ENCODE measurements at regions not wholly inside any gene's neighbourhood (a gene's known extent, or its start where the extent isn't known, plus 50 kb on each side); places are given as distances from the start of the nearest gene placed in this dataset.
"Not testable (repeated sequence)": the region's sequence is repeated elsewhere in the genome, so short reads cannot be mapped to it uniquely, and the experiment has no call there.

DNA sequence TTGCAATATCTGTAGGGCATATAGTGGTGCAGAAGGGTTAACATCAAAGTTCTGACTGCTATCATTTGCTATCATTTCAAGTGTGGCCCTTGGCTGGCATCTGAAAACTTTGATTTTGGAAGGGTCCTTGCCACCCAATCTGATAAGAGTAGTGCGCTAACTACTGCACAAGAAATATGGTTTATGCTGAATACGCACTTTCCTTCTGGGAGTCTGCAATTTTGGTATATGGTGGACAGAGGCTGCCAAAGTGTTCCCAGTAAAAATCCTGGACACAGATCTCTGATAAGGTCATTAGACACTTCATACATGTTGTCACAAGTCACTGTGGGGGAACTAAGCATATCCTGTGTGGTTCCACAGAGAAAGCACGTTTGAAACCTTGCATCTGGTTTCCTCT is 461.6 kb upstream of the CDH11 start:
- DNase-seq = no peak

DNA sequence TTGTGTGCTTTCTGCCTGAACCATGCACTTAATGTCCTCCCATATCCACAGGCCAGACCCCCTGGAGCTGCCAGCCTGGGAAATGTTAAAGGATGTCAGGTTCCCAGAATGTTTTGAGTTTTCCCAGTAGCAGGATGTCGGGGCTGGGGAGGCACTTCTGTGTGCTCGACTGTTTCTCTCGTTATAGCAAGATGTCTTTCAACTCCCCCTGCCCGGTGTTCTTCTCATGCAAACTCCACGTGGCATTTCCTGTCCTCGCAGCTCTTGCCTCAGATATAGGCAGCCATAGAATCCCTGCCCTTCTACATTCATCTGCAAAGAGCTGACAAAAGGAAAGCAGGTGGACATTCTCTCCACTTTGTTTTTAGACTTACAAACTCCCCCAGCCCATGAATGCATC is 457.2 kb upstream of the CDH11 start:
- no peak for DNase-seq

DNA sequence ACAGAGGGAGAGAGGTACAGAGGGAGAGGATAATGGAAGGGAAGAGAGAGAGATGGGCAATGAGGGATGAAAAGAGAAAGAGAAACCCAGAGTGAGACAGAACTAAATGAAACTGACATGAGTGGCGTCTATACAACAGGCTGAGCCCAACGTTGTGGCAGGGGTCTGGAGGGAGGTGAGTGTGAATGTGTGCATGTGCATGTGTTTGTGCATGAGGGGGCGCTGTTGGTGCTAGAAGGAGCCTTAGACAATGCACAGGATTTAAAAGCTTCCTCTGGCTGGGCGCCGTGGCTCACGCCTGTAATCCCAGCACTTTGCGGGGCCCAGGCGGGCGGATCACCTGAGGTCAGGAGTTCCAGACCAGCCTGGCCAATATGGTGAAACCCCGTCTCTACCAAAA is 454.8 kb upstream of the CDH11 start:
- no peak for DNase-seq

DNA sequence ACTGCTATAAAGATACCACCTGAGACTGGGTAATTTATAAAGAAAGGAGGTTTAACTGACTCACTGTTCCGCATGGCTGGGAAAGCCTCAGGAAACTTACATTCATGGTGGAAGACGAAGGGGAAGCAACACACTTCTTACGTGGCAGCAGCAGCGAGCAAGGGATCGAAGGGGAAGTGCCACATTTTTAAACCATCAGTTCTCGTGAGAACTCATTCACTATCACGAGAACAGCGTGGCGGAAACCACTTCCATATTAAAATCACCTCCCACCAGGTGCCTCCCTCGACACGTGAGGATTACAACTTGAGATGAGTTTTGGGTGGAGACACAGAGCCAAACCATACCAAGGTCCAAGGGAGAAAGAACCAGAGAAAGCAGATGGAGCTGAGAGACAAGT is 454.3 kb upstream of the CDH11 start:
- DNase-seq = no peak

DNA sequence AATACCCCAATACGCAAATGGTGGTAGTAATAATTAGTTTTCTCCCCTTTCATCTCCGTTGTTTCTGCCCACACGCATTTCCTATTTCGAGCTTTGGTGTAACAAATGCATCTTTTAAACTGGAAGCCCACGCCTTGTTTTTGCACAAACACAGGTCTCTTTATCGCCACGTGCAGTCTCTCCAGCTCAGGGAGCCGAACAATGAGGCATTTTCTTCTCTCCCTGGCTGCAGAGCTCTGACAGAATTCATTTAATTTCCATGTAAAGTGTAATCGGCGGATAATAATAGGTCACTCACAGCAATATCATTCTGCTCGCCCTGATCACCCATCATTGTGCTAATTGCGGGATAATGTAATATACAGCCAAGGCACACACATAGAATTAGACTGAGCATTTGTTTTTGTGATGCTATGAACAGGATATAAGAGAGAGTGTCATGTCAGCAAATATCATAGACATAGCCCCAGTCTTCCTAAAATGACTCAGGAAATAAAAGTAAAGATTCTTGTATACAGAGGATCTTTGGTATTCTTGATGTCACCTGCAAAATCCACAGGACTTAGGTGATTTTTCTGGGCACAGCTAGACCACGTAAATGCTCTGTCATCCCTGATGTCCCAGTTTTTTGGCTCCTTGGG is 452.6 kb upstream of the CDH11 start:
- no peak for DNase-seq

DNA sequence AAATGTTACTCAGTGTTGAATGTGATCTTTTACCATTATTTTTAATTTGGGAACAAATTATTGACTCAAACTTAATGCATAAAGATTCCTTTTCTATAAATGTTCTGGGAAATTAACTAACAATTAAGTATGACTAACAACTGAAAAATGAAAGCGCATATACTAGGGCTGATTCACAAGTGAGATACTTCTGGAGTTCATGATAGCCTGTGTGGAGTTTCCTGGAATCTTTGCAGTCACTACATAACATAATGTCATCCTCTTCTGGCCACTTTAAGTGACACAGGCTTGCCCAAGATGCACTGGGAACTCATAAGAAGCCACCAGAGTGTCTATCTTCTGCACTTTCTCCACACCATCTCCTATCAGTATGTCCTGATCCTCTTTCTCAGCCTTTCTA is 450.3 kb upstream of the CDH11 start:
- DNase-seq = peak; percentile 38

DNA sequence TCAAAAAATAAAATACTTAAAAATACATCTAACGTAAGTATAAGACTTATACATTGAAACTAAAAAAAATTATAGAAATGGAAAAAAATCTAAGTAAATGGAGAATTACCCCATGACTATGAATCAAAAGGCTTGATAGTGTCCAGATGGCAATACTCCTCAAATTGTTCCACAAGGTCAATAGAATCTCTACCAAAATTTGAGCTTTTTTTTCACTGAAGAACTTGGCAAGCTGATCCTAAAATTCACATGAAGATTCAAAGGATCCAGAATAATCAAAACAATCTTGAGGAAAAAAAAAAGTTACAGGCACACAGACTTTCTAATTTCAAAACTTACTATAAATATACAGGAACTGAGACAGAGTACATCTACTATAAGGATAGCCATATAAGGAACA is 448.4 kb upstream of the CDH11 start:
- DNase-seq = no peak

DNA sequence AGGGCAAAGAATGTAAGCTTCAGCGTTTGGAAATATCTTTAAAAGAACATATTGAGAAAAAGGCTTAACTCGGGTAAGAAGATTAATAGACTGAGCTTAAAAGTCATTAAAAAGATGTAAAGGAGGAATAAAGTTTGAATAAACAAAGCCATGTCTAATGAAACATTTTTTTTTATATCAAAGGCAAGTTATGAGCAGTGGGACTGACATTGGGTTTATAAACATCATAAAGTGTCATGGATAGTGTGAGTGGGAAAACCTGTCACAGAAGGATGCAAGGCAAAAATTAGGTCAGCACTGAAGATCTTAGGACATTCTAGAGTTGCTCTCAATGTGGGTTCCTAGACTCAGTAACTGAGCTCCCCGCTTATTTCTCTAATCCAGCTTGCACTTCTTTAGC is 438.0 kb upstream of the CDH11 start:
- no peak for DNase-seq

DNA sequence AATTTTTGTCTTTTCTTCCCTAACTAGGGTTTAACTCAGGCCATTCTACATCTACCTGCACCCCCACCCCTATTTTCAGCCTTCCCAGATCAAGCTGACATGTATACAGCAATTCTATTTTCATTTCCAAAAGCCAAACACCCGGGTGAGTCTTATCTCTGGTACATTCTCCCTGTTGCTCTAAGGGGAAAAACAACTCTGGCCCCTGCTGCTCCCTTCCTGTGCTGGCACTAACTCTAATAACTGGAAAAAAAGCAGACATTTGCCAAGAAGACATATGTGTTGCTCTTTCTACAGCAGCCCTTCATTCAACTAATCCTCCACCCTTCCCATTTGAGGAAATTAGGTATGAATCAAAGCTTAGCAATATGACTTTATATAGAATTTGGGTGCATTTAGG is 427.8 kb upstream of the CDH11 start:
- DNase-seq = not testable (repeated sequence)

DNA sequence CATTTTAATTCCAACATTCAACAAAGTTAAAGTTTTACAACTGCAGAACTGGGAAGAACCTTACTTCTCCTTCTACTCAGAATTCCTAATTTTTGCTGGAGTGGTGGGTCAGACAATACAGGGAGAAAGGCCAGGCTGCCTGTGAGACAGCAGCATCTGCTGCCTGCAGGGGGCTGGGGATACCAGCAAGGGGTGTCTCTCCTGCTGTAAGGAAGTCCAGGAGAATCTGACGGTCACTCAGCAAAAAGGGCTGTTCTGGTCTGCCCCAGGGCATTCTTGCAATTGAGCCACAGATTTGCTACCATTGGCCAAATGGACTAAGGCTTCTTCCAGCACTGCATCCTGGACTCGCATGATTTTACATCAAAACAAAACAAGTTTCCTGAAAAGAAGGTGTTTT is 426.6 kb upstream of the CDH11 start:
- DNase-seq = no peak

DNA sequence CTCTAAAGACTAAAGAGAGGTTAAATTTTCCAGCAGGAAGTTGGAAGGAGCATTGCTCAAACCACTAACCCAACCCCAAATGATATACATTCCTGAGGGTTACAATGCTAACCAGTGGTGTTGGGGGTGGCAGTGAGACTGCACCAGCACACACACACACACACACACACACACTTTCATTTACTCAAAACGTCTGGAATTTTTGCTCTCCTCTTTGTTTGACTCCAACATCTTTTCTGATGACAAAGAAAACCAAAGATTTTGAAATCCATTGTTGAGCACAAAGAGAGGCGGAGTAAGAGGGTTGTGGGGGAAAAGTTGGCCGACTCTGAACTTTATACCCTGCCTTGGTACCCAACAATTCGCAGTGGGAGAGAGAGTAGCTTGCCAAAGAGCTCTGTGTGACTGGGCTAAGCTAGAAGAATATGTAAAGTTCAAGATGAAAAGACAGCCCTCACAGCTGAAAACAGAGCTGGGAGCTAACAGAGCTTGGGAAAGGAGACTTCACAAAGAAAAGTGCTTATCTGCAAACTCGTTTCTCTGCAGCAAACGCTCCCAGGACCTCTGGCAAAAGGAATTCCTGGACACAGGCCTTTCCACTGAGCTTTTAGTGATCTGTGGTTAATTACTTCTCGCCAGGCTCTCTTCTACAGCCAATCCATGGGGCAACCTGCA is 426.0 kb upstream of the CDH11 start:
- peak; percentile 77 for DNase-seq

DNA sequence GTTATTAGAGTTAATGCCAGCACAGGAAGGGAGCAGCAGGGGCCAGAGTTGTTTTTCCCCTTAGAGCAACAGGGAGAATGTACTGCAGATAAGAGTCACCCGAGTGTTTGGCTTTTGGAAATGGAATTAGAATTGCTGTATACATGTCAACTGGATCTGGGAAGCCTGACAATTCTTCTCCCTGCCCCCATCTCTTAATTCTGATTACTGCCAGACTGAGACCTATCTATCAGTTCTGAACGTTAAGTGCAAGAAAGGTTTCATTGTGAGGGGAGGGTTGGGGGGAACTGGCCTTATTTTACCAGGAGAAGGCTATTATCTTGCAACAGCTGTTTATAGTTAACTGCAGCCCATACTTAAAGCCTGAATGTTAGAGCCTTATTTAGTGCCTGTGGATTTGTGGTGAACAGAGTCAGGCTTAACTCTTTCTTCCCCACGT is 424.5 kb upstream of the CDH11 start:
- DNase-seq = no peak

DNA sequence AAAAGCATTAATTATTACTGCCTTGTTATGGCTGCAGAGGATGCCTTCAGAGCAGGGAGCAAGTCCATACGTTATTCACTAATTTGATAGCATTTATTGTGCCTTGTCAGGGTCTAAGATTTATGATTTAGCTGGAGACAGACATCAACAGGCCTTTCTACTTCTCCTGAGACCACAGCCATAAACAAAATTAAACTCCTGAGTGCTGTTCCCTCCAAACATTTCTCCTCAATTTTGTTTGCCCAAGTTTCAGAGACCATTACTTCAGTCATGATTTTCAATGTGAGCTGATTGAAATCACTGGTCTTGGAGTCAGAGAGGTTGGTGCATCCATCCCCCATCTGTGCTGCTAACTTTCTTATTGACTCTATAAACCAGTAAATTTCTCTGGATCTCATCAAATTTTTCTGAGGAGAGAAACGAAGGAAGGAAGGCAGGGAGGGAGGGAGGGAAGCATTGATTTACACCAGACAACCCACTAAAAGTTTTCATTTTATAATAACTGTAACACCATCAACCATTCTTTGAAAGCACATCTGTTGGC is 423.6 kb upstream of the CDH11 start:
- no peak for DNase-seq

DNA sequence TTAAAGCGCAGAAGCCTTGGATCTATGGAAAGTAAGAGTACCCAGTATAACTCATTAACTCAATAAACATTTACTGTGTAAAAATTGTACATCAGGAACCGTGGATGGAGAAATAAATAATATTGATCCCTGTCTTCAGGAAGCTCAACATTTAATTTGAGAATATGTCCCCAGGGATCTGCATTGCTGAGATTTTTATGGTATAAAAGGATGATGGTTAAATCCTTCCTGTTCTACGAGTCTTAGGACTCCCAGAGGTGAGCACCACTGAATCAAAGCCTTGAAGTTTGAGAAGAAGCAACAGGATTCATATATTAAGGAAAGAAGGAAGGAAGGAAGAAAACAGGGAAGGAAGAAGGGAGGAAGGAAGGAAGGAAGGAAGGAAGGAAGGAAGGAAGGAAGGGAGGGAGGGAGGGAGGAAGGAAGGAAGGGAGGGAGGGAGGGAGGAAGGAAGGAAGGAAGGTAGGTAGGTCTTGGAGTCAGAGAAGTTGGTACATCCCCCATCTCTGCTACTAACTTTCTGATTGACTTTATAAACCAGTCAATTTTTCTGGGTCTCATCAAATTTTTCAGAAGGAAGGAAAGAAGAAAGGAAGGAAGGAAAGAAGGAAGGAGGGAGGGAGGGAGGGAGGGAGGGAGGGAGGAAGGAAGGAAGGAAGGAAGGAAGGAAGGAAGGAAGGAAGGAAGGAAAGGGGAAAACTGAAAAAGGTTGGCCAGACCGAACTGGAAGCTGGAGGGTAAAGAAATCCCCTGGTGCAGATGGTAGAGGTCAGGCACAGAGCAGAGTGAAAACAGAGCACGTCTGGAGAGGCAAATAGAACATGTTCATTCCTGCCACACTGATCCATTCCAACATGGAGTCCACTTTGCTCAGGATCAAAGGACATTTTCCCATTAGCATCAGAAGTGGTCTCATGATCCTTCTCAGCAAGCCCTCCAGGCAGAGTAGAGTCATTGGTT is 422.2 kb upstream of the CDH11 start:
- DNase-seq = no peak

DNA sequence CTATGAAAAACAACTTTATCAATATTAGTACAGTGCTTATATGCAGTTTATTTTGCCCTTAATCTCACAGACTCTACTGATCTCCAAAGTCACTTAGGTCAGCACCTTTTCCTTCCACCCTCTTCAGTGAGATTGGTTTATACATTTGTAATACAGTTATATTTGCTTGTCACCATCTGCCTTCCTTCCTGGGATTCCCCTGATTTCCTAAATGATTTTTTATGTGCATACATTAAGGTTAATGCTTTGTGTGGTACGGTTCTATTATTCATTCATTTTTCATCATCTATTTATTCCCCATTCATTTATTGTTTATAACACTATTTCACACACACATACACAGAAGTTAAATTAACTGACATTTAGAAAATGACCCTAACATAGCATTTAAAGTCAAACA is 419.8 kb upstream of the CDH11 start:
- no peak for DNase-seq

DNA sequence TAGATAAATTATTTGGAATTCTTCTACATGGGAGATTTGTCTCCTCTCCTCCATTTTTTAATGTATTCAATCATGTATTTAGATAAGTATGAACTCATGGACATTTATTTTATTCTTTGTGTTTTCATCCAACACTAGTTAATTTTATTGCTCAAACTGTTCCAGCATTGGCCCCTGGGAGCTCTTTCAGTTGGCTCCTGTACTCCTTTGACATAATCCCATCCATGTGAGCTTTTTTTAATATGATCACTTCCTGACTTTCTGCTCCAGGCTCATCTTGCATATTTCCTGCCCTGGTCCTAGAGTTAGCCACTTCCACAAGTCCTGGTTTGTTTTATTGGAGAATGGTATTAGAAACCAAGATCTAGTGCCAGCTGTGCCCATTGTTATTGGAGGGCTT is 419.0 kb upstream of the CDH11 start:
- no peak for DNase-seq

DNA sequence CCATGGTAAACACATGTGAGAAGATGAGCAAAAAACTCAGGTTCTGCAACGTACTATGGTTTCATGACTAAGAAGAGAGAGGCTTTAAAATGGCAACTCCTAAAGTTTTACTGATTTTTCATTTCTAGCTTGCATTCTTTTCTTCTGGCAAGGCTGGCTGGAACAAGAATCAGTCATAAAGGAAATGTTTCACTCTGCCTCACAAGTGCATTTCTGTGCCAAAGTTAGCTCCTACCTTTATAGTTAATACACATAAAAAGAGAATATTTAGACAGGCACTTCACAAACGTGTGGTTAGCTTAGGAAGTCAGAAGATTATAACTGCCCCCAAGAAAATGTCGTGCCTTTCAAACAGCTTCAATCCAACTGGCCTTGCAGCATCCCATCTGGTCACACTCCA is 417.1 kb upstream of the CDH11 start:
- no peak for DNase-seq

DNA sequence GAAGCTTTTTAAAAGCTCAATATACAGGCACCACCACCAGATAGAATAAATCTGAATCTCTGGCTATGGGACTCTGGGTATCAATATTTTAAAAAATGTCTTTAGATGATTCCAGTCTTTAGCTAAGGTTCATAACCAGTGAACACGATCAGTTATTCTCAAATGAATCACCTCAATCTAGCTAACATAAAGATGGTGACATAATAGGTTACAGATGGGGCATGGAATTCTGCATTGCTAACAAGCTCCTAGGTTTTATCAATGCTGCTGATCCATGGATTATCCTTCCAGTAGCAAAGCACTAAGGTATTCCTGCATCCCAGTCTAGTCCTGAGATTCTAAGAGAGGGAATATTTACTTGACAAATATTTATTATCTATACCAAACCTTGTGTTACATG is 415.5 kb upstream of the CDH11 start:
- DNase-seq = no peak

DNA sequence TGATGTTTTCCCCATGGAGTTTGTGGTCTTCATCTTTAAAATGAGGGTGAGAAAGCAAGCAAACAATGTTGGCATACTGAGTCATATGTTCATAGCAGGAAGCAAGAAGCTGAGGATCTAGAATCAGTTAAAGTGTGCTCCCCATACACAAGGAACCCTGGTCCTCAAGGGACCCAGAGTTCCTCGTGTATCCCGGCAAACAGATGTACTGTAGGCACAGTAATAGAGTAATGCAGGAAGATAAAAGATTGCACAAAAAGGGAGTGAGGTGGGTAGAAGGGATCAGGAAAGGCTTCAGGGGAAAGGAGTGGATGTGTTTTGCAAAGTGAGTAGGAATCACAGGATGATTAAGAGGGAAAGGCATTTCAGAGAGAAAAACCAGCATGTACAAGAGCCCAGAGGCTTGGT is 412.3 kb upstream of the CDH11 start:
- DNase-seq = no peak

DNA sequence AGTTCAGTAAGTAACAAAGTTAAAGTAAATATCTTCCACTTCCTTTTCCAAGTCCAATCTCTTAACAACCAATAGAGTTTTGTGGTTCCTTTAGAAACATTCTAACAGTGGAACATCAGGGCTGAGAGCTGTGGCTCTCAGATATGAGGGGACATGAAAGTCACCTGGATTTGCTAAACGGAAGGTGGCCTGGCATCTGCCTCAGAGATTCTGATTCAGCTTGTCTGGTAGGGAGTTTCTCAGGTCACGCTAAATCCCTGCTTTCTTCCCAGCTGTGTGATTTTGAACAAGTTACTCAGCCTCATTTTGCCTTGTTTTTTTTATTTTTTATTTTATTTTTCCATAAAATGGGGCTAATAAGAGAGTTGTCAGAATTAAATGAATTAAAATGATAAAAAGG is 411.0 kb upstream of the CDH11 start:
- no peak for DNase-seq

DNA sequence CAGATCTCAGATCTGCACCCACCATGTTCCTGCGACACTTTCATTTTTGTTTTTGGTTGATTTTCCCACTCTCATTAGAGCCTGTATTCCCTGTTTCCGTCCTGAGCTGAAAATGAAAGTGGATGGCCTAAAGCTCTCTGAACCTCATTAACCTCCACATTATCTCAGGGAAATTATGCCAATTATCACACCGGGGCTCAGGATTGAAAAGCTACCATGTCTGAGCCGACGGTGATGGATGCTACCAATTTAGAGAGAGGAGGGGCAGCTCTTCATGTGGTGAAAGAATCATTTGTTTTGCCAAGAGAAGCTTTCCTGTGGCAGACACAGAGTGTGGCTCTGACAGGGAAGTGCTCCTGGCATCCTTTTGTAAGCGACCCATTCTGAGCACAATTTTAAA is 410.4 kb upstream of the CDH11 start:
- DNase-seq = no peak

DNA sequence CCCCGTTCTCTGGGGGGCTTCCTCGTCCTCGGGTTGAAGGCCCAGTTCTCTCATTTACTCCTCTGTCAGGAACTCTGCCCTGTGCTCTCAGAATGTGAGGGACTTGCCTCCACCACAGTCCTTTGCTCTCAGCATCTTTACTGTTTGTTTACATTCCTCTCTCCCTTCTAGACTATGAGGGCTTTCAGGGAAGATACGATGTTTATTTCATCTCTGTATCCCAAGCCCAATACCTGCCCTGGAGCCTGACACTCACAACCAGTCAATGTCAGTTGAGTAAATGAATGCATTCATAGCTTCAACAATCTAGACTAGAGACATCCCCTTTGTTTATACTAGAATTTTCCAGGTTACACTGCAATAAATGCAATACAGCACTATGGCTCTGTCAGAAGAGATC is 409.6 kb upstream of the CDH11 start:
- DNase-seq = no peak

DNA sequence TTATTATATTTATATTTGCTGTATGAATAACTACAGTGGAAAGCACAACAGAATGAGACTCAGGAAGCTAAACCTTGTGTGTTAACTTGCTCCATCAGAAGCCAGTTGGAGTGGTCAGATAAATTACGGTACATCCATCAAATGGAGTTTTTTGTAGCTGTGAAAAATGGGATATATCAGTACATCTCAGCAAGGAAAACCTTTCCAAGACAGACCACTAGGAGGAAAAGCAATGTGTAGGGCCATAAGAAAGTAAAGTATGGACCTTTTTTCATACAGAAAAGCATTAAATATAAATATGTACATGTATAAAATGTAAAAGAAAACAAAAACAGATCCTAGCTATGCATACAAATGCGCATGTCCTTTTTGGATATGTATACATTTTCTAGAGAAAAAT is 403.8 kb upstream of the CDH11 start:
- DNase-seq = no peak

DNA sequence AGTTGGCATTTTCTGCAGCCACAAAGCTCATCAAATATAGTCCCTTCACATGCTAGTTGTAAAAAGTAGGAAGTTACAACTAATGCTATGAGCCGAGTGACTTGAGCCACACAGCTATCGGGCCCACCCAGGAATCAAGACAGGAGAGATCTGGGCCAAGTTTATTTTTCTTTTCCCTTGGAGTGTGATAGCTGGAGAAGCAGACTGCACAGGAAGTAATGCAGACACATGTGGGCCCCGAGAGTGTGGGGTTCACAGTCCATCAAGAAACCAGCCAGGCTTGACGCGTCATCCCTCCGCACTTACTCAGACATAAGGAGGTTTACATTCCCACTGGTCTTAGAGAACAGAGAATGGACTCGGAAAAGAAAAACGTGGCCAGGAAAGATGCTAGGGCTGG is 403.1 kb upstream of the CDH11 start:
- DNase-seq = peak; percentile 16

Data from amniotic stem cell (primary cell).